Liver (tissue), 8 donors: ENCODE measurements at regions not wholly inside any gene's neighbourhood (a gene's known extent, or its start where the extent isn't known, plus 50 kb on each side); places are given as distances from the start of the nearest gene placed in this dataset.
A peak's percentile ranks its signal among the peaks of the same experiment; 100 is the strongest.
"Not testable (repeated sequence)": the region's sequence is repeated elsewhere in the genome, so short reads cannot be mapped to it uniquely, and the experiment has no call there.

Experiments used
- DNase-seq: peaks from one replicate; pipeline ENCODE4 v3.0.0-alpha.2; 2017; ENCODE audit warnings: low spot score
- H3K27ac ChIP-seq, 2 donors: one replicate each; pipeline ENCODE4 v1.7.0; 2013; ENCODE audit warnings: inconsistent platforms in 2 of 2, low read length in 2 of 2, control low read depth in 1 of 2, low read depth in 1 of 2, mild to moderate bottlenecking in 1 of 2
- H3K27me3 ChIP-seq, 4 donors: one replicate each; pipeline versions ENCODE4 v1.6.1 to v1.7.0; 2013; ENCODE audit warnings: low read length in 3 of 4, inconsistent platforms in 1 of 4, mild to moderate bottlenecking in 1 of 4, moderate library complexity in 1 of 4; ENCODE audit not compliant: control insufficient read depth in 4 of 4, insufficient read depth in 4 of 4
- H3K36me3 ChIP-seq, 4 donors: one replicate each; pipeline versions ENCODE4 v1.6.1 to v1.7.0; 2013; ENCODE audit warnings: low read length in 3 of 4, mild to moderate bottlenecking in 3 of 4, low read depth in 1 of 4, moderate library complexity in 1 of 4; ENCODE audit not compliant: control insufficient read depth in 4 of 4, insufficient read depth in 3 of 4
- H3K4me1 ChIP-seq, 4 donors: one replicate each; pipeline versions ENCODE4 v1.6.1 to v1.7.0; 2013; ENCODE audit warnings: low read length in 3 of 4, mild to moderate bottlenecking in 3 of 4, moderate library complexity in 1 of 4; ENCODE audit not compliant: control insufficient read depth in 4 of 4, insufficient read depth in 4 of 4
- H3K4me3 ChIP-seq, 3 donors: one replicate each; pipeline versions ENCODE4 v1.6.1 to v1.7.0; 2013; ENCODE audit warnings: low read length in 3 of 3, control low read depth in 1 of 3, low read depth in 1 of 3, mild to moderate bottlenecking in 1 of 3
- H3K9ac ChIP-seq, 2 donors: one replicate each; pipeline ENCODE4 v1.7.0; 2013; ENCODE audit warnings: low read length in 2 of 2, mild to moderate bottlenecking in 2 of 2, moderate library complexity in 2 of 2, control low read depth in 1 of 2, low read depth in 1 of 2
- H3K9me3 ChIP-seq, 4 donors: one replicate each; pipeline versions ENCODE4 v1.6.1 to v1.7.0; 2013; ENCODE audit warnings: low read length in 3 of 4; ENCODE audit not compliant: control insufficient read depth in 4 of 4
- ATF3 ChIP-seq: IDR thresholded peaks from 2 replicates; pipeline ENCODE4 v1.6.1; 2016; ENCODE audit warnings: antibody characterized with exemption
- CTCF ChIP-seq: fragments of 150-350 bp; IDR thresholded peaks from 2 replicates; pipeline ENCODE4 v1.5.1; 2017; ENCODE audit warnings: improper control_type of control experiment, low read depth, low read length; ENCODE audit not compliant: missing input control
- EGR1 ChIP-seq, 2 donors: IDR thresholded peaks; 2 replicates each; pipeline ENCODE4 v1.6.1; 2016 to 2018; ENCODE audit warnings: antibody characterized with exemption in 2 of 2, low read depth in 2 of 2
- FOXA1 ChIP-seq: IDR thresholded peaks from 2 replicates; pipeline ENCODE4 v1.6.1; 2016; ENCODE audit warnings: antibody characterized with exemption
- FOXA2 ChIP-seq: IDR thresholded peaks from 2 replicates; pipeline ENCODE4 v1.6.1; 2016; ENCODE audit warnings: antibody characterized with exemption
- GABPA ChIP-seq, 2 donors: IDR thresholded peaks in 1 of 2; conservative IDR thresholded peaks in 1 of 2; 2 replicates each; pipeline ENCODE4 v1.6.1; 2016; ENCODE audit warnings: antibody characterized with exemption in 2 of 2, mild to moderate bottlenecking in 1 of 2, moderate library complexity in 1 of 2
- HNF4A ChIP-seq, 2 donors: conservative IDR thresholded peaks; 2 replicates each; pipeline ENCODE4 v1.6.1; 2016; ENCODE audit warnings: antibody characterized with exemption in 2 of 2, mild to moderate bottlenecking in 2 of 2
- HNF4G ChIP-seq: IDR thresholded peaks from 2 replicates; pipeline ENCODE4 v1.6.1; 2016; ENCODE audit warnings: antibody characterized with exemption
- JUND ChIP-seq, 2 donors: IDR thresholded peaks; 2 replicates each; pipeline ENCODE4 v1.6.1; 2016; ENCODE audit warnings: antibody characterized with exemption in 2 of 2
- MAX ChIP-seq: IDR thresholded peaks from 2 replicates; pipeline ENCODE4 v1.6.1; 2016; ENCODE audit warnings: antibody characterized with exemption
- NR2F2 ChIP-seq: IDR thresholded peaks from 2 replicates; pipeline ENCODE4 v1.6.1; 2016; ENCODE audit warnings: antibody characterized with exemption
- RAD21 ChIP-seq, 2 donors: IDR thresholded peaks; 2 replicates each; pipeline ENCODE4 v1.6.1; 2016; ENCODE audit warnings: antibody characterized with exemption in 2 of 2, mild to moderate bottlenecking in 2 of 2
- REST ChIP-seq: IDR thresholded peaks from 2 replicates; pipeline ENCODE4 v1.6.1; 2016; ENCODE audit warnings: antibody characterized with exemption, mild to moderate bottlenecking
- RXRA ChIP-seq, 2 donors: IDR thresholded peaks; 2 replicates each; pipeline ENCODE4 v1.6.1; 2017 to 2018; ENCODE audit warnings: antibody characterized with exemption in 2 of 2, mild to moderate bottlenecking in 1 of 2
- SP1 ChIP-seq: IDR thresholded peaks from 2 replicates; pipeline ENCODE4 v1.6.1; 2018; ENCODE audit warnings: antibody characterized with exemption, mild to moderate bottlenecking
- TAF1 ChIP-seq: conservative IDR thresholded peaks from 2 replicates; pipeline ENCODE4 v1.6.1; 2016; ENCODE audit warnings: antibody characterized with exemption, mild to moderate bottlenecking
- YY1 ChIP-seq: IDR thresholded peaks from 2 replicates; pipeline ENCODE4 v1.6.1; 2016; ENCODE audit warnings: antibody characterized with exemption, mild to moderate bottlenecking
- ZBTB33 ChIP-seq: IDR thresholded peaks from 2 replicates; pipeline ENCODE4 v1.6.1; 2016; ENCODE audit warnings: antibody characterized with exemption
- WGBS: extraction: QIAGEN DNeasy Blood & Tissue Kit; methylation state at CpG from one replicate; pipeline ENCODE4 v1.1.7; 2013; 5-methylcytosine and 5-hydroxymethylcytosine counted together
- donor health status: healthy.
- donor health status: healthy.
- donor health status: healthy.
- donor health status: healthy.
- donor health status: healthy.

GRCh38 chr21:16464211-16464889 lies 734.6 kb downstream of the USP25 start:
- H3K27me3 ChIP-seq, H3K9me3 ChIP-seq, H3K4me3 ChIP-seq, H3K9ac ChIP-seq, H3K36me3 ChIP-seq, H3K27ac ChIP-seq, H3K4me1 ChIP-seq, DNase-seq: not testable (repeated sequence)
- 93% methylated on average over 3 of the region's 3 CpGs for WGBS
- TF ChIP-seq HNF4G (peak; percentile 39), HNF4A (conservative IDR thresholded peaks at IDR 0.05) (peak; percentile 75 to 80)

- no peak overlapping the region for H3K4me3 ChIP-seq
- no peak overlapping the region for H3K9ac ChIP-seq
- H3K36me3 ChIP-seq = no peaks in the 10 kb centered on the region
- peaks cover 0 to 5% (median 3%) of the 10 kb centered on the region in 4 donors for H3K4me1 ChIP-seq
- no peak overlapping the region for H3K27ac ChIP-seq
- 90% methylated on average over 2 of the region's 2 CpGs for WGBS
- DNase-seq = no peak
- H3K27me3 ChIP-seq = no peaks in the 10 kb centered on the region
- H3K9me3 ChIP-seq = no peaks in the 10 kb centered on the region
- TF ChIP-seq NR2F2 (no peak), GABPA (IDR thresholded peaks at IDR 0.05 in 1 of 2, conservative IDR thresholded peaks at IDR 0.05 in 1 of 2) (no peak), FOXA1 (no peak), YY1 (no peak), RAD21 (IDR thresholded peaks at IDR 0.05) (no peak), SP1 (no peak), JUND (IDR thresholded peaks at IDR 0.05) (no peak), TAF1 (no peak), ATF3 (no peak), ZBTB33 (no peak), MAX (no peak), HNF4G (no peak), FOXA2 (no peak), CTCF (no peak), HNF4A (conservative IDR thresholded peaks at IDR 0.05) (no peak), REST (no peak), RXRA (IDR thresholded peaks at IDR 0.05) (no peak), EGR1 (IDR thresholded peaks at IDR 0.05; ENCODE audit: low read depth in 2 of 2) (no peak)
Observed at GRCh38 chr21:16468184-16468583, 738.4 kb downstream of the USP25 start.
